ENCODE measurements at regions not wholly inside any gene's neighbourhood (a gene's known extent, or its start where the extent isn't known, plus 50 kb on each side); places are given as distances from the start of the nearest gene placed in this dataset.

DNA sequence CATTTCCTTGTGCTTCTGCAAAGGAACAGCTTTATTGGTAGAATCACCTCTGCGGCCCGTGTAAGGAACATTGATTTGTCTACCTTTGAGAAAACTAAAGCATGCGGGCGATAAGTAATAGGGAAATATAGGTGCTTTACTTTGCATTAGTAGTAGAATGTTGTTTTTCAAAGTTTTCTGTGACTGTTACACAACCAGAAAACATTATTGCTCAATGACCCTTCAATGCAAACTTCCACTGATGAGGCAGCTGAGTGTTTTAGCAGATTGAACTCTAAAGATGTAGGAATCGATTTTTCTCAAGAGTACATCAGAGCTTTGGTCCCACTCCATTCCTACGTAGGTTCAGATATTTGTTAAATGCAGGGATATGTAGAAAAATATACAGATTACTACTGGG, 427.8 kb downstream of the DNAJB9 start:
- no peak for DNase-seq

DNA sequence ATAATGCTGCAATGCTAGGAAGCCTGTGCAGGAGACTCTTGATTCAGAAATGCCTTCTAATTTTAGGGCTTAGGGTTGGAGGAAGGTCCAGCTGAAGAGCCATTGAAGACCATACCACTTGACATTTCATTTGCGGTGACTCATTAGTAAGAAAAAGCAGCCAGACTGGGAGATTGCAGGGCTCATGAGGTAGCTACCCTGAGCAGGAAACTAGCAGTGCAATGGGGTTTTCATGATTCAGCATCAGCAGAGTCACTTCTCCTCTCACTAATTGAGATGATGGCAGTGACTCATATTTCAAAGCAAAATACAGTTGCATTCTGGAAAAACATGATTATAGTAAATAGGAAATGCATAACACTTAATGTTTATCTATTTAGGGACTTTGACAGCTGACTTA, 434.1 kb downstream of the DNAJB9 start:
- DNase-seq, result no peak

DNA sequence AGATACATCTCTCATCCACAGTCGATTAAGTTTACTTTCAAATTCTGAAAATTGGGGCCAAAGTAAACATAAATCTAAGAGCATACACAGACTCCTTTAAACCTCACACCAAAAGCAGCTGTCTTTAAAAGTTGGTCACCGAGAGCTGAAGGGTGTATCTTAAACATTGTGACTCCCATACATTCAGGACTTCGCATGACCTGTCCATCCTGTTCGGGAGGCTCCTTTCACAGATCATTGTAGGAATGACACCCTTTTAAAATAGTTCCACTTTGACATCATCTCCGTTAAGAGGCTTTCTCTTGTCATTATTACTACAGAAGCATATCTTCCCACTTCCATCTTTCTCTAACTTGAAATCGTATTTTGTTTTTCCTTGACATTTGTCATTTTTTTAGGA, 440.0 kb downstream of the DNAJB9 start:
- DNase-seq, result no peak

DNA sequence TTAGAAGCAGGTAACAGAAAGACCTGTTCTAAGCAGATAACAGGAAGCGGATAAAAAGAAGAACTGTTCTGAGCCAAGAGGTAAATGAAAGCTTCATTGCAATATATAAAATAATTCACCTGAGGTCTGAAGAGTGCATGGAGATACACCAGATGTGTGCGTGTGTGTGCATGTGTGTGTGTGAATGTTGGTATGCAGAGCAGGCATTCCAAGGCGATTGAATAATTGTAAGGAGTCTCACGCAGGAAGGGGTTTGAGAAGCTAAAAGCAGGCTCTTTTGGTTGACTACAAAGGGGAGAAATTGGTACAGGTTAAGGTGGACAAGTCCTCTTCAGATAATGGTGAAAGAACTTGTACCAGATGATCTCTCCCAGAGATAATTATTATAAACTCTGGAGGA, 450.6 kb downstream of the DNAJB9 start:
- DNase-seq, result no peak

DNA sequence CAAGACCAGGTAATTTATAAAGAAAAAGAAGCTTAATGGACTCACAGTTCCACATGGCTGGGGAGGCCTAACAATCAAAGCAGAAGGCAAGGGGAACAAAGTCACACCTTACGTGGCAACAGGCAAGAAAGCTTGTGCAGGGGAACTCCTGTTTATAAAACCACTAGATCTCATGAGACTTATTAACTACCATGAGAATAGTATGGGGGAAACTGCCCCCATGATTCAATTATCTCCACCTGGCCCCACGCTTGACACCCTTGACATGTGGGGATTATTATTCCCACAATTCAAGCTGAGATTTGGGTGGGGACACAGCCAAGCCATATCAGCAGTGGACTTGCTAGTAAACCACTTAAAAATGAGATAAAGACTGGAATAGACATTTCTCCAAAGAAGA, 451.7 kb downstream of the DNAJB9 start:
- no peak for DNase-seq

DNA sequence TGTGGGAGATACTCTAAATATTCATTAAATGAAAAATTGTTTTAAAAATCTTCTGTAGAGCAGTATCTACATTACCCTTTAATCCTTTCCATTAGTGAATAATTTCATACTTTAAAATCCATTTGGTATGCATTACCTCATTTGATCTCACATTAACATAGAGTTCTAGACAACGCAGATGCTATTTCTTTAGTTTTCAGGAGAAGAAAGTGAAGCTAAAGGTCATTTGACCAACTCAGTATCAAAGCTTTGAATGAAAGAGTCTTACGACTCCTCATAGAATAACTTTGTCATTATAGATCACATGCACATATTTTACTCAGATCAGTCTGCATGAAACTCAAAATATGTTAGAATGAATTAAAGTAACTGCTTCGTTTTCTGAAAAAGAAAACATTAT, 460.2 kb downstream of the DNAJB9 start:
- no peak for DNase-seq

DNA sequence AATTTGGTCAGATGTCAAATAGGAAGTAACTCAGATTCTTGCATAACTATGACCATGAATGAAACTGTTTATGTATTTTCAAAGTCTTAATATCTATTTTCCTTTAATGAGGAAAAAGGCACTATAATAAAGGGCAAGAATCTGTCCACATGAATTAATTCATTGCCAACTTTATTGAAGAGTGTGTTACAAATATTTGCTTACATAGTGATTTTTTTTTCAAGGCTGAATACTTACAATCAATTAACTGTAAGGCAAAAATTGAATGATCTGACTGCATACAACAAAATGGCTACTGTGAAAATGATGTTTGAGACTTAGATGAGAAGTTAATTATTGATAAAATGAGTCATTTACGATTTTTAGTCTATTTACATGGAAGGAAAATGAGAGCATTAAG, 475.0 kb downstream of the DNAJB9 start:
- no peak for DNase-seq

DNA sequence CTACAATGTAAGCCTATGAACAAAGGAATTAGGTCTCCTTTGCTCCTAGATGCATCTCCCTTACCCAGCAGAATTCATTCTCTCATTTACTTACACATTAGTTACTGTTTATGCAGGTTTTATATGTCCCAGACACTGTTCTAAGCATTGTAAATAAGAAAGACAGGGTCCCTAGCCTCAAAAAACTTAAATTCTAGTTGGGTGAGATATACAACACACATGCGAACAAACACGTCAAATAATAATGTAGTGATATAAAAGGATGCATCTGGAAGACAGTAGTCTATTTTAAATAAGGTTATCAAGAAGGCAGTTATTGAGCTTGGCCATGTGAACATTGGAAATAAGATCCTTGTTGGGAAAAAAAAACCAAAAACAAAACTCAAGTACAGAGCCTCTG, 479.7 kb downstream of the DNAJB9 start:
- no peak for DNase-seq

DNA sequence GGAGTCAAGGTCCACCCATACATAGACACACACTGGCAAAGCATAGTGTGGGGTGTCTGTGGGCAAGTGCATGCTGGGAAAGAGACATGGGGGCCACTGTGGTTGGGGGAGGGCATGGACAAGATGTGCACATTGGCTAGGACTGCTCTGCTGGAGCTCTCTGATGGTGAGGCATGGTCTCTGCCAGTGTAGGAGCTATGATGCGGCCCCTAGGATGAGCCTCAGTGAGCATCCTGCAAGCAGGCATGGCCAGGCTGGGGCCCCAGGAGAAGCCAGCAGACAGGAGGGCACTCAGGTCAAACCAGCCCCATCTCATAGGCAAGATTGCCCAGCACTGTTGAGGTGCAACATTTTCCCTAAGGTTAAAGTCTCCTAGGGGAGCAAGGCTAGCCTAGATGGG, 489.4 kb downstream of the DNAJB9 start:
- no peak for DNase-seq

DNA sequence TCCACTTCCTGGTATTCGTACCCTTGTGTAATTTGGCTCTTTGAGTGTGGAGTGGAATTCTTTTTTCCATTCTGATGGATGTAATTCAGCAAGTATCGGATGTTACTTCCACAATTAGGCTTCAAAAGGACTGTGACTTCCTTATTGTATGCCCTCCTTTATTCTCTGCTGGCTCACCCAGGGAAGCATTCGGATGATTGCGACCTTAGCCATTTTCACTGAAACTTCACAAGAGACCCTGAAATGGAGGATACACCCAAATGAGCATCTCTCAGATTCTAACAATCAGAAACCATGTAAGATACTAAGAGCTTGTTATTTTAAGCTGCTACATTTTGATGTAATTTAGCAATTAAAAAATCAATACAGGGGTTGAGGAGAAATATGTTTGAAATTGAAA, 493.1 kb downstream of the DNAJB9 start:
- DNase-seq, result no peak

DNA sequence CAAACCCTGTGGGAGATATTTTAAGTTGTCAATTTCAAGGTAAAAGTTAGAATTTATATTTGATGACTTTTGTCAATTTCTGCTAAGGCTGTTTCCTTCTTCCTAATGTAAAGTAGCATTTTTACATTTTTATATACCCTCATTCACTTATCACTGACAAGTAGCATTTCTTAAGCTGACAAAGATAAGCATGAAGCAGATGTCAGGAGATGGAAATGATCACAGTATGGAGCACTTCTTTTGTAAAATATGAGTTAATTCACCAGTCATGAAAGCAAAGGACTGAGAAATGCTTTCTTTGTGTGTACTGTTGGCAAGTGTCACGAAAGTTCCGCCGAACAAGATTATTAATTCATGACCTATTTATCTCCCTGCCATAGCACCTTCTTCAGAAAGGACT, 503.9 kb downstream of the DNAJB9 start:
- DNase-seq, result no peak

DNA sequence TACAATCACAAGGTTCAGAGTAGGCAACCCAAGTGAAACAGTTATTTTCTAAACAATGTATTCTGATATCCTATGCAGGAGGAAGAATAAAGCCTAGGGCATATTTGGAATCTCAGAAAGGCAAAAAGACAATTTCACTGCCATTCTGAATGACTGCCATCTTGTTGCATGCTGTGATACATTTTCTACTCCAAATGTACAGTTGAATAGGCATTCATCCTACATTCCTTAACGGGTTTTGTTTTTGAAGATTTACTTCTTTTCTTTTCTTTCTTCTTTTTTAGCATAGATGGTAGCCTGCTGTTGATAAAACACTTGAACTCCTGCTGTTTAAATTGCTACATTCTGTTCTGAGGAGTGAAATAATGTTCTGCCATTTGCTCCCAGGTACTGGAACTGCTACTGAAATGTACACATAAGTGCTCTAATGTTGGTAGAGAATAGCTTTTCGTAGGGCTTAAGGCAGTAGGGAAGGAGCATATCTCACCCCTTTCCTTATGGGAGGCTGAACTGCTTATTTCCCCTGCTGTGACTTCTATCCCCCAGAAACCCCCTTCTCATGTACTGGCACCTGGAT, 506.8 kb downstream of the DNAJB9 start:
- DNase-seq, result no peak

DNA sequence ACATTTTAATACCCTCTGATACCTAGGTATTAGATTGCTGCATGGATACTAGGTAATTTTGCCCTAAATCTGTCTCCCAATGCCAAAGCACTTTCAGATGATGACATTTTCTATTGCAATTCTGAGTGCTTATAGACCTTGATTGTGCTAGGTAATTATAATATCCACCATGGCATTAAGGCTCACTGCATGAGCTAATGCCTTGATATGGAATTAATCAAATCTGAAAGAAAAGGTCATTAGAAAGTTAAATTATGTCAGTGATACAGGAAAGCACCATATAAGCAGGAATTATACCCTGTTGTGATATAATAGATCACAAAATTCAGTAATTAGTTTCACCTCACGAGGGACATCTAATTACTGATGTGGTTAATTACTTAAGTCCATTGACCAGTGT, 521.4 kb downstream of the DNAJB9 start:
- DNase-seq, result no peak

DNA sequence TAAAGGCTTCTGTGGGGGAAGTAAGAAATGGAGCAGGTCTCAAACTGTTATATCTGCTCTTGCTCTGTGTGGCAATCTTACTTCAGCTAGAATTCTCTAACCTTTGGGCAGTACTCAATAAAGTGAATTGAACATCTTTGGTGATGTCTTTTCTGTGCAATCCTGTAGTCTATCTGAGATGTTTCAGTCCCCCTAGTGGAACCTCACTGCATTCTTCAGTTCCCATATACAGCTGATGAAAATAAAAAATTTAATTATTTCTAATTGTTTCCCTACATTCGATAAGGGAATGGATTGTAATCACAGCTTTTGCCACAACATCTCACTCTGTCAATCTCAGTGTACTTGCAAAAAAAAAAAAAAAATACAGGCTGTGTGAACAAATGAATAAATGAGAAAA, 522.6 kb downstream of the DNAJB9 start:
- no peak for DNase-seq

DNA sequence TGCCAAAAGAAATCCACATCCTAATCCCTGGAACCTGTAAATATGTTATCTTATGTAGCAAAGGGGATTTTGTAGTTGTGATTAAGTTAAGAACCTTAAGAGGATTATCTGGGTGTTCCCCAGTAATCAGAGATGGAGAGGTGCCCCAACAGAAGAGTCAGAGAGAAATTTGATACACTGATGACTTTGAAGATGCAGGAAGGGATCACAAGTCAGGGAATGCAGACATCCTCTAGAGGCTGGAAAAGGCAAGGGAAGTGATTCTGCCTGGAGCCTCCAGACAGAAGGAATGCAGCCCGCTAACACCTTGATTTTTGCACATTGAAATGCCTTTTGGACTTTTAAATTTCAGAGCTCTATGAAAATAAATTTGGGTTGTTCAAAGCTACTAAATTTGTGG, 531.7 kb downstream of the DNAJB9 start:
- DNase-seq, result no peak

DNA sequence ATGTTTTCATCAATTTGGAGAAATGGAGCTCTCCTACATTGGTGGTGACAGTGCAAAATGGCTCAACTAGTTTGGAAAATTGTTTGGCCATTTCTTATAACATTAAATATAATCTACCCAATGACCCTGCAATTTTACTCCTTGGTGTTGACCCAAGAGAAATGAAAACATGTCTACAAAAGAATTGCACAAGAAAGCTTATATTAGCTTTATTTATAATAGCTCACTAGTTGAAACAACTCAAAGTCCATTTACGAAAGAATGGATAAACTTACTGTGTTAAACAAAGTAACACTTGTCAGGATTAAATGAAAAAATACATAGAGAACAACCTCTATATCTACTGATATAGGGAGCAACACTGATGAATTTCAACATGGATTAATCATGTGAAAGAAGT, 539.9 kb downstream of the DNAJB9 start:
- no peak for DNase-seq

DNA sequence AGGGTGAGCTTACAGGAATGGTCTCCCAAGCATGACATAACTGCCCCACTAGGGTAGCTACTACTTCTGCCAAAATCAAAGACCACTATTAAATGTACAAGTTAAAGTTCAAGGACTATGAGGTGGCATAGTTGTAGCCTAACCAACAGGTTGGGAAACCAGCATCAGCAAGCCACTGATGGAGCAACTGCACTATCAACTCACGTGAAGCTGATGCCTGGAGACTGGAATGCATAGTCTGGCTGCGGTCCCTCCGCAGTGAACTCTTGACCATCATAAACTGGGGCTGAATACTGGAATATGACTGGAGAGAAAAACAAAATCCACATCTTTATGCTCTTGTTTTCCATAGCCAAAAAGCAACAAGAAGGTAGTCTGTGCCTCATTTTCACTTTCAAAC, 541.4 kb downstream of the DNAJB9 start:
- no peak for DNase-seq

DNA sequence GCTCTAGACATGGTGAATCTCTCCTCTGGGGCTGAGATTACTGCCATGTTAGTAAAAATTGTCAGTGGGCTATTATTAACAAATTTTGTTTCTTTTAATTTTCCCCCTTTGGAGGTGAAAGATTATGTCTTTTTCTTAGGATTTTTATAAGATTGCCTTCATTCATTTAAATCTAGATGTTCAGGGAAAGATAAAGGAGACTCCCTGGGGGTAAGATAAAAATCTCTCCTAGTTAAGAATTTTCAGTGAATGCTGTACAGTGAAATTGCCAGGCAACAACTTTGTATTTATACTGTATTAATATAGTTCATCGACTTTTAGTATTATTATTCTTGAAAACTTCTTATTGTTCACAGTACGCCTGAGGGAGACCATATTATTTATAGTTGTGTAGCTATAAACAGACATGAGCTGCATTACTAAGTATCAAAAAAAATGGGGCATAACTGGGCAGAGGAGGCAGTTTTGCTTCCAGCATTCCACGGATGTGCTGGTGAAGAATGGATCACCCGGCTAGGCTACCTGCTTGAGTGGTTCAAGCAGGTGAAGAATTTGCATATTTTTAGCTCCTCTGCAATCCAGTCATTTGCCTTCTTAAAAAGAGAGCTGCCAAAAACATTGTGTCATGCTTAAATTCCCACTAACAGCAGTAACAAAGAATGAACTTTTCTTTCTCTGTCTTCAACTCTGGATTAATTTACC, 552.1 kb downstream of the DNAJB9 start:
- no peak for DNase-seq

DNA sequence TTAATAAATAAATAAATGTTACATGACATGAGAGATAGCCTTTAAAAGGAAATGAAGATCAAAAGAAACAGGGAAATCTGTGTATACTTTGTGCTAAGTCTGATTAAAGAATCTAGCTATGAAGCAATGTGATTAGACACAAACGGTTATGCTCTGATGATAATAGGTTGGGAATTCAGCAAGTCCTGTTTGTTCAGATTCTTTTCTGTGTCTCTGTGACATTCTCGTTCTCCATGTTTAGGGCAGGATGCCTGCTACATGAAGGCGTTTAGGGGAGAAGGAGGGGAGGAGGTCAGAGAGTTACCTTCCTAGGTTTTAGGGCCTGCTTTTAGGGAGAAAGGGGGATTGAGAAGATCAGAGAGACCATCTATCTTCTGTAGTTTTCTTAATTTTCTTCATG, 555.3 kb downstream of the DNAJB9 start:
- DNase-seq, result no peak

DNA sequence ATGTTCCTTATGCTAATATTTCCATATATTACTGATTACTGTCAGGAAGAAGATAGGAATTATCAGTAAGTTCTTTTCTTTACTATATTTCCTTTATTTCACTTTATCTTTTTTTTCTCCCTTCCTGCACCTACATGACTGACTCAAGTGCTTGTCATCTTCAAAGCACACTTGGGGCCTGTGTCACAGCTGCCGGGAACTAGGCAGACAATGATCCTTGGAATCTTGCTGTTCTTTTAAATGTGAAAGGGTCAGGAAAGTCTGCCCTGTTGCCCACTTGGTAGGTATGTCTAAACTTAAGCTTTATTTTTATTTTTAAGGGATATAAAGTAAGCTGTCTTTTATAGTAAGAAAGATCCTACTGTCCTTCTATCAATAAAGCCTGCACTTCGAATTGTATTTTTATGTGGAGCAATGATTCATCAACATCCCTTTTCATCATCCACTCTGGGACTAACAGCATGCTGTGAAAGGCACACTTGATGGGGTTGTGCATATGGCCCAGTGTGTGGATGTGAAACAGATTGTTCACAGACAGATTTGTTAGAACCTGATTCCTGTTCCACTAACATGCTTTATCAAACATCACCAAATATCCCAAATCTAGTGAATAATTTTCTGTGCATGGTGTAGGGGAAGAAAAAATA, 556.9 kb downstream of the DNAJB9 start:
- no peak for DNase-seq

DNA sequence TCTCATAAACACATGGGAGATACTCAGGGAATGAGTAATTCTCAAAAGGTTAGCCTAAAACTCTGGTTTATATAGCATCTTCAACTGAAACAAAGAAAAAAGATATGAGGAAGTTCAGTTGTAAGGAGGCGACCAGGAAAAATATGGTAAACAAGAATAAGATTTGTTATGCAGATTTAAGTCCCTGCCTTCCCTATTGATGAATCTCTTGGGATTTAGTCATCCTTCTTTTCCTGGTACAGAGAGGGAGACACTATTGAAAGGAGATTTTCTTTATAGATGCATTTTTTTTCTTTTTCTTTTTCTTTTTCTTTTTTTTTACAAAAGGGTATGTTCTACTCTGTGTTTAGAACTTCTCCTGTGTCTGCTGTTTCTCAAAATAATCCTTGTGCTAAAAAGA, 557.5 kb downstream of the DNAJB9 start:
- no peak for DNase-seq

DNA sequence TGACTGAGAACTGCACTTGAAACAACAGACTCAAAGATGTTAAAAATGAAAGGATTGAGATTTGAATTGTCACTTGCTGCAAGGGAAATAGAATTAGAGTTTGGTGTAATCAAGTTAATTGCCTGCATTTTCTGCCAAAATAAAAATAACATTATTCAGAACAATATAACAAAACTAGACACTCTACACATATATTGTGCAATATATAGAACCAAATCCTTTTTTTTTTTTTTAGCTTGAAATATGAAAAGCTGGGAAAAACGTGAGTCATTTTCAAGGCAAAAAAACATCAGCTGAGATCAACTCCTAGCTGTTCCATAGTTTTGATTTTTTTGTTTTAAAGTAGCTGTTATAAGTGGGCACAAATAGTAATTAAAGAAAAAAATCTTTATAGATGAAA, 561.5 kb downstream of the DNAJB9 start:
- no peak for DNase-seq

DNA sequence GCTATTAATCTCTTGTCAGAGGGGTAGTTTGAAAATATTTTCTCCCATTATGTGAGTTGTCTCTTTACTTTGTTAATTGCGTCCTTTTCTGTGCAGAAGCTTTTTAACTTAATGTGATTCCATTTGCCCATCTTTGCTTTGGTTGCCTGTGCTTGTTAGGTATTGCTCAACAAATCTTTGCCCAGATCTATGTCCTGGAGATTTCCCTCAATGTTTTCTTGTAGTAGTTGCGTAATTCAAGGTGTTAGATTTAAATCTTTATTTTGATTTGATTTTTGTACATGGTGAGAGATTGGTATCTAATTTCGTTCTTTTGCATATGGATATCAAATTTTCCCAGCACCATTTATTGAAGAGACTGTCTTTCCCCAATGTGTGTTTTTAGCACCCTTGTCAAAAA, 567.2 kb downstream of the DNAJB9 start:
- DNase-seq, result no peak

DNA sequence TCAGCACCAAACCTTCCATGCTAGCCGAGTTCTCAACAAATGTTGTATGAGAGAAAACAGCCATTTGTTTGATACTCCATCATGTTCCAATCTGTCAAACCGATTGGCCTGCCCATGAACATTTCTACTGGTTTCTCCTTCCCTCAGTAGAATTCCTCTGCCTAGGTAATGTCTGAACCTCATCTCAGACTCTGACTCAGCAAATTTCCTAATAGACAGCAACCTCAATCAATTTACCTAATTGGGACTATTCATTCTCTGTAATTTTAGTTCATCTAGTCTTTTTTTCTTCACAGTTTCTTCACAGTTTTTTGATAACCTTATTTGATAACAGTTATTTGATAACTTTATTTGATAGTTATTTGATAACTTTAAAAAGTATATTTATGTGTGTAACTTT, 585.1 kb downstream of the DNAJB9 start:
- no peak for DNase-seq

DNA sequence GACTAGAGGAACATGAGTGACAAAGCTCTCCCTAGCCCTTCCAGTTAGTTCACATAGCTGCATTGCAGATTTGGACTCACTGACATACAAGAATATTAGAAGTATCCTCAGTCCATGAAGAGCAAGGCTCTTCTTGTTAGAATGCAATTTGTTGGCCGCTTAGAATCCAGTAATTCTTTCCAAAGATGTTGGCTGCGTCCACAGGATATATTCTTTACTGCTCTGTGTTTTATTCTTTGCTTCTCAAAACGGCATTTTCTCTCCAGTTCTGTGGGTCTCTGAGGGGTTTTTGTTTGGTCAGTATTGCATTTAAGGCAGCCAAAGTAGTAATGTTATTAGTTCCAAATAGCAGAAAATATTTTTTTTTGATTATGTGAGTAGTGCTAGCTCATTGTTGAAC, 588.6 kb downstream of the DNAJB9 start:
- DNase-seq, result no peak

All from inflammatory macrophage treated with lipopolysaccharide for 1 hour (primary cell).